DMS79 (cell line): ENCODE measurements at regions not wholly inside any gene's neighbourhood (a gene's known extent, or its start where the extent isn't known, plus 50 kb on each side); places are given as distances from the start of the nearest gene placed in this dataset.

Experiments
- DNase-seq: peaks from one replicate; lab custom pipeline; 2025; lab: John Stamatoyannopoulos, UW

- no peak for DNase-seq
These were observed 50.6 kb upstream of the L3MBTL4 start for GRCh38 chr18:6465281-6465680.

DNA sequence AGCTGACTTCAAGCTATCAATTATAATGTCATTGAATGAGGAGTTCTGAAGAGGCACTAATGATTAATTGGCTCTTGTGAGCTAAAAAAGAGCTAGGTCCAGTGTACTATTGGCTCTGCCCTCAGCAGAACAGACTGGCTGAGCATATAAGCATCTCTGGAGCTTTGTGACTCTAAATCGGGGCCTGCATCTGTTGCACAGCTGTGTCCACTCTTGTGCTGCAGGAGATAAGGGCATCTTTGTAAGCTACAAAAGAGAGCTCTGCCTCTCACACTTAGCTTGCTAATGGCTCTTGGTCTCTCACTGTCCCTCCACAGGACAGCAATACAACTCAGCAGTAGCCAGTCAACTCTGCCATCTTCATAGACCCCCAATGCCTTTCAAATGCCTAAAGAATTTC is 61.5 kb upstream of the L3MBTL4 start:
- no peak for DNase-seq

DNA sequence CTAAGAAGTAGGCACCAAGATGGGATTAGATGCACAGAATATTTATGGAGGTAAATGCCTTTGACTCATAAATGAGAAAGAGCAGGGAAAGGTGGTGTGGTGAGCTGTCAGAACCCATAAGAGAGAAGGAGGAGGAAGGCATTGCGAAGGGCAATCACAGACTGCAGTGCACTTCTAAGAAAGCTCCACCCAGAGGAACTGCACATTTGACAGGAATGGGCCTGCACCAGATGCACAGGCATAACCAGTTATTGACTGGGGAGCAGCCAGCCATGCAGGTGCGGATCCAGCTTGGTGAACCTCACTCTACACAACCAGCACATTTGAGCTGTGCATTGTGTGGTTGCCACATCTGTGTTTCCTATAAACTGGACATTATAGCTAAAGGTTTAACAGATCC is 62.2 kb upstream of the L3MBTL4 start:
- DNase-seq: no peak

DNA sequence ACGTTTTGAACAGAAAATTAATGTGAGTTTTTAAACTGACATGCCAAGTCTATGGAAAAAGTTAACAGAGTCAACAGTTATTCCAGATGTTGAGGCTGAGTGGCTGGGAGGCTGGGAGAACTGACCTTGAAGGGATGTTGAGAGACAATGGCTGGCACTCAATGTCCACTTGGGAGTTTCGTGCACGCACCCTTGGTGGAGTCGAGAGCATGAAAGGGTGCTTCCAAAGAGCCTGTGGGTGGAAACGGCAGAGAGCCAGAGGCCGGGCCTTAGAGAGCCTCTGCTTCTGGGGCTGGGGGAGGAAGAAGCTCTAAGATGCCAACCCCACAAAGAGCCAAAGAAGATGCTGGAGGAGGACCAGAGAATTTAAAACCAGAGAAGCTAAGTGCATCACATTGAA is 63.4 kb upstream of the L3MBTL4 start:
- no peak for DNase-seq

- DNase-seq: no peak
These were observed 65.0 kb upstream of the L3MBTL4 start for GRCh38 chr18:6479699-6480098.

DNA sequence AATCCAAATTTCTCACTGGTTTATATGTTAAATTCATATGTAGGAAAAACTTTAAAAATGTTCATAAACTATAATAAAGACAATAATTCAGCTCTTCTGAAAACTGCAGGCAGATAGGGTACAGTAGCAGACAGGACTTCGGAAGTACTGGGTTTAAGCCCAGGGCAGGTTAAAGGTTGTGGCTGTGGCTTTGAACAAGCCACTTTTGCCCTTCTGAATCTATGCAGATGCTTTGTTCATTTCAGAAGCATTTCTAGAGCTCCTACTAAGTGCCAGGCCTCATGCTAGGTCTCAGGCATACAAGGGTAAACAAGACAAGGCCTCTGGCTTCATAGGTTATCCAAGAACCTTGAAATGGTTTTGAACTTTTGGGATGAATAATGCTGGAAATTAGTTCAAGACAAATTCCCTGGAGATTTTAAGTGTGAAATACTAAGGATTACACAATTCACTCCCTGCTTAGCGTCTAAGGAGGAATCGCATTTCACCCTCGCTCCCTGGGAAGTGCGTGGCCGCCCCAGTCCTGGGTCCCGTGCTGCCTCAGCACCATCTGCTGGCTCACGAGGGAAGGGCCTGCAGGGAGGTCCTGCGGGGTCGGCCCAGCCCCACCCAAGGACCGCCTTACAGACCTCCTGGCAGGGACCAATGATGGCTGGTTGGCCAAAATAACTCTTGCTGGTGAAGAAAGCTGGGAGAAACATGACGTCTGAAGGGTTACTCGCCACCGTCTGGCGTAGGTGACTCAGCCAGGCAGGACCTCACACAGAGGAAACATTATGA is 67.7 kb upstream of the L3MBTL4 start:
- DNase-seq: no peak

DNA sequence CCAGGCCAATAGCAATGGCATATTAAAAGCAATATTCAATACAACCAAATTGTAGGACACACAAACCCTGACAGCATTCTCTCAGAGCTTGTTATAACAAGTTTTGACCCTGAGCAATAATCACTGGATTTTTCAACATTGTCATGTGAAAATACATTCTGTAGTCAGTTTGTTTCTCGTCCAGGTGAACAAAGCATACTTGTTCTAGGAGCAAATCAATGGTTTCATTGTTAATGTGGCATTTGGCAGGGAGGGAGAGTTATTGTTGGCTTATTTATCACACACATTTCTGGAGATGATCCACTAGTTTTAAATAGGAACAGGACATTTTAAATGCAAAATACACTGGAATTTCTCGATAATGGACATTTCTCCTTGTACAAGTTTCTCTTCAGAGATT is 69.9 kb upstream of the L3MBTL4 start:
- no peak for DNase-seq

- no peak for DNase-seq
These were observed 71.6 kb upstream of the L3MBTL4 start for GRCh38 chr18:6486313-6486712.

DNA sequence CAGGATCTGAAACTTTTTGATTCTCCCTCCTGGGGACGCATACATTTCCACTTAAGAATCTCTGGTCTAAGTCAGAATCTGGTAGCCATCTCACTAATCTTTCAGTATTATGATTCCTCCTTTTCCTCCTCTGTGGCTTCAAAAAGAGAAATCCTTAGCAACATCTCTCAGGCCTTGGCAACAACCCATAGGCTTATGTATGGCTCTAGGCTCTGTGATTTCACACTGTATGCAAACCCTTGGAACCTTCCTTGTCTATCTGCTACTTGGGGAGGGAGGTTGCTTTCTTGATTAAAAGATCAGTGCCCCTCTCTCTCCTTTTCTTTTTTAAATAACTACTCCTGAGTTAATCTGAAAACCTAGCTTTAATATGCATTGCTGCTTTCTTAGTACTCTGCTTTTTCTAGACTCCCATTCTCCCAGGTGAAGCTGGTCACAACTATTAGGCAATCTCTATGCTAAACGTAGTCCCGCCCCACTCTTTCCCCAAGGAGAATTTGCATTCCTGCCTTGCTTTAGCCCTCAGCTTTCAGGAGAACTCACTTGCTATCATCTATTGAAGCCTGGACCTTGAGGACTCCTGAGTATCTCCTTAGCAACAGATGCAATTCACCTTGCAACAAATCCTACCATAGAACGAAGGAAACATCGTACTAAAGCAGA is 72.2 kb upstream of the L3MBTL4 start:
- DNase-seq: no peak

DNA sequence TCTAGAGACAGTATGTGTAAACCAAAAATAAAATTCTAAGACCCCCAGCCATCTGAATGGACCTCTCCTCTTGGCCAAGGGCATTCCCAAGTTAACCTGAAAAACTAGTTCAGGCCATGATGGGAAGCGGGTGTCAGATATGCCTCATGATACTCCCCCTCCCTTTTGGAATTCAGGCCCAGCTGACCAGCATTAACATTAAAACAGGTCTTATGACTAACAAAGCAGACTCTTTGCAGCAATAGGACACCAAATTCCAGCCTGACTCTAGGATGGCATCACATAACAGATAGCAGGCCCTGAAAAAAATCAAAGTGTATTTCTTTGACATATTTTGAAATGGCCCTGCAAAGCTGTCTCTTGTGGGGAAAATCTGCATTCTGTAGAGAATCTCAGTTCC is 73.3 kb upstream of the L3MBTL4 start:
- DNase-seq: no peak

GRCh38 chr18:6488956-6489355 is 74.2 kb upstream of the L3MBTL4 start:
- no peak for DNase-seq

DNA sequence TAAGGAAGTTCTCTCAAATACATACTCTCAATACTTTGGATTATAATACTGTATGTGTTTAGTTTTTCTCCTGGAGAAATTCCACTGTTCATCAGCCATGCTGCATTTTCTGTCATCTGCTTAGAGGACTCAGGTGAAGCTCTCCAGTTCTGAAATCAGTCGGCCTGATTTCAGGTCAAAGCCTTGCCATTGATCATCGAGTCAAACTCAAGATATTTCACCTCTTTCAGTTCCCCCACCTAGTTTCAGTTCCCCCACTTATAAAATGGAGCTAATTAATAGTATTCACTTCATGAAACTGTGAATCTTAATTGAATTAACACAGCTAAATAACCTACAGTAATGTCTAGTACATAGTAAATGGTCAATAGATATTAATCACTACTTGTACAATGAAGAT is 75.3 kb upstream of the L3MBTL4 start:
- DNase-seq: no peak

DNA sequence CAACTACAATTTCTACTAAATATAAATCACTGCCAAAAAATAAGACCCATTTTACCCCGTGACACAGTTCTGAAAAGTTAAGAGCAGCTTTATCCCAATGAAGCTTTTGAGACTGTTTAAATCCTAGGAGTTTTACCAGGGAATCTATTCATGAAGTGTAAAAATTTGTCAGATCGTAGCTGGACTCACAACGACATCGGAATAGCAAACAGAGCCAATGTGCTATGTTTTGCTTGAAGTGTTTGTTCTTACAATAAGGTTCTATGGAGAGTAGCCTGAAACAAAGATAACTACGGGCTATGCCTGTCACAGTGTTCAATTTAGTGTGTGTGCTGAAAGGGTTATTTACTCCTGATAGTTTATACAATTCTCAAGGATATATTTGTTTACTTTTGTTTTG is 78.5 kb upstream of the L3MBTL4 start:
- DNase-seq: no peak

- DNase-seq: no peak
These were observed 80.8 kb upstream of the L3MBTL4 start for GRCh38 chr18:6495536-6495935.

DNA sequence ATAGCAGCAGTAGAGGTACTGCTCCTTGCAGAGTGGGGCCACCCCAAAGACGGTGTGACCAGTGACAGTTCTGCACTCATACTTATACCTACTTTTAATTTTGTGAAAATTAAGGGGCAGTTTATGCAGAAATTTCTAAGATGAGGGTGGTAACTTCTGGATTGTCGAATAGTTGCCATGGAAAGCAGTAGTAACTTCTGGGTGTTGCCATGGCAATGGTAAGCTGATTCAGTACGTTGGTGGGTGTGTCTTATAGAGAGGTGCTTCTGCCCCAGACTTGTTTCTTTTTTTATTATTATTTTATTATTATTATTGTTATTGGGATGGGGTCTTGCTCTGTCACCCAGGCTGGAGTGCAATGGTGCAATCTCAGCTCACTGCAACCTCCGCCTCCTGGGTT is 82.8 kb upstream of the L3MBTL4 start:
- no peak for DNase-seq

GRCh38 chr18:6498289-6498856 is 83.7 kb upstream of the L3MBTL4 start:
- DNase-seq: no peak

DNA sequence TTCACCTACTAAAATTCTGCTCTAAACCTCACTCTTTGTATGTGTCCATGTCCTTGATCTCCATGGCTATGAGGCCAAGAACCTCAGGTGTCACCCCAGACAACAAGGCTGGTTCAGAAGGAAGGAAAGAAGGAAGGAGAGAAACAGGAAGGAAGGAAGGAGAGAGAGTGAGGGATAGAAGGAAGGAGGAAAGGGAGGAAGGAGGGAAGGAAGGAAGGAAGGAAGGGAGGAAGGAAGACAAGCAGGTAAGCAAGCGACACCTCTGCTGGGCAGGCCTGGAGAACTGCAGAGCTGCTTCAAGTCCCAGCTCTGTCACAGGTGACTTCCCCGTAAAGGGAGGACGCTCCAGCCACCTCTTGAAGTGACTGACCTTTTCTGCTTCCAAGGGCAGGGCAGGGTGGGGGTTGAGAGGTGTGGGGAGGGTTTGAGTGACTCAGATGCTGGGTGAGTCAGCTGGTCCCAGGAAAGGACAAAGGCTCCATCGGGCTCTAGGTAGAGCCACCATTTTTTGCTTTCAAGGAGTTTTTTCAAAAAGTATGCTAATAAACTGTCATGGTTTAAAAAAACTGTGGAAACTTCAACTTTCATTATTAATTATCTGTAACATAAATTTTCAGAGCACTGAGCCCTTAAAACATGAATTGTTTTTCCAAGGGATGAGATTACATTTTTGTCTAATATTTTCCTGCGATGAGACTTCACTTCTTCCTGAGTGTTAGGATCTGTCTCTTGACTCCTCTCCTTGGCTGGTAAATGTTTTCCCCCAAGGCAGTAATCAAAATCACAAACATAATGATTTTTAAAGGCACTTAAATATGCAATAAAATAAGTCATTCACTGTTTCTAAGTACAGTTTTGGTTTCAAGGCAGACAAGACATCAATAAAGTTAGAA is 90.1 kb upstream of the L3MBTL4 start:
- no peak for DNase-seq

GRCh38 chr18:6505498-6505875 is 90.8 kb upstream of the L3MBTL4 start:
- no peak for DNase-seq

DNA sequence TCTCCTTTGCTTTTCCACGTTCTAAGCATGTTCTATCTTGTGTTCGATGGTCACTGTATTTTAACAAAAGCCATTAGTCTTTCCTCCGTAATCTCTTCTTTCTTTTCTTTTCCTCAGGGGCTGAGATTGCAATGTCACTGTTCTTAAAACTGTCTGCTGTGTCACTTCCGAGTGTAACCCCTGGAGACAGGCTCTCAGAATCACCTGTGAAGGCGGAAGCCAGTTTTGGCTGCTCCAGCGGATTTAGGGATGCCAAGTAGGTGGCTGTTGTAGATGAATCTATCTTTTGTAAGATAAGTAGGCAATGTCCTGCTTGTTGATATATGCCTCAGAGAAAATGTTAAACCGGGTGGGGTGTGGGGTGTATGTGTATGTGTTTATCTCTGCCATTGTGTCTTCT is 94.7 kb upstream of the L3MBTL4 start:
- DNase-seq: peak; percentile 15

DNA sequence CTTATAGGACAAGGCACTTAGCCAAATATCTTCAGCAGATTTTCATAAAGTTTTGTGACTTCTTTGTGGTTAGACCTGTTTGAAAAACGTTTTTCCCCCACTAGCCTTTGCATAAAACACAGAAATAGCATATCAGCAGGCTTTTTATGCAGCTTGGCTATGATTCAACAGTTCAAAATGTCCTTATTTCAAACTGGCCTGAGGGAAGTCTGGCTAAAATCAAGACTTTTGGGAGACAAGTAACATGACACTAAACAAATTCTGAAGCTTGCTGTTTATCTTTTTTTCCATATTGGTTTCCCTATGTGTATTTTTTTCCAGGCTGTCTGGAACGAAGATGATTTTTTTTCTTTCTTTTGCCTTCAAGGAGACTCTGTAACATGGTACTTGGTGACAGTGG is 95.1 kb upstream of the L3MBTL4 start:
- no peak for DNase-seq

GRCh38 chr18:6520901-6521300 is 106.2 kb upstream of the L3MBTL4 start:
- no peak for DNase-seq

GRCh38 chr18:6521803-6522418 is 107.2 kb upstream of the L3MBTL4 start:
- DNase-seq: peak; percentile 5
